ENCODE measurements at regions not wholly inside any gene's neighbourhood (a gene's known extent, or its start where the extent isn't known, plus 50 kb on each side); places are given as distances from the start of the nearest gene placed in this dataset.

DNA sequence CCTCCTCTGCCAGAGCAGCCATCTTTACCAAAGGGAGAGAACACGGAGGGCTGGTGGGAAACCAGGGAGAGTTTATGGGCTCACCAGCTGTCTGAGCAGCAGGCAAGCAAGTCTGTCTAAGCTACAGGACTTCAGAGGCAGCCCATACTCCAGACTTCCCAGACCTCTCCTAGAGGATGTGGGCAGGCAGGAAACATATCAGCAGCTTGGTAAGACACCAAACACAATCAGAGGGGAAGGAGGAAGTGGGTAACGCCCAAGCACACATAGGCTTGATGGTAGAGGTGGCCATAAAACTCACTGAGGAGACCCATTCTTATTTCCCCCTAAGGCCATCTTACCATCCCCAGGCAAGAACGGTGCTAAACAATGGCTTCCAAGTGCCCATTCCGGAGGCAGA, 143.1 kb upstream of the ARID1B start:
- TF ChIP-seq, protein P1, sequence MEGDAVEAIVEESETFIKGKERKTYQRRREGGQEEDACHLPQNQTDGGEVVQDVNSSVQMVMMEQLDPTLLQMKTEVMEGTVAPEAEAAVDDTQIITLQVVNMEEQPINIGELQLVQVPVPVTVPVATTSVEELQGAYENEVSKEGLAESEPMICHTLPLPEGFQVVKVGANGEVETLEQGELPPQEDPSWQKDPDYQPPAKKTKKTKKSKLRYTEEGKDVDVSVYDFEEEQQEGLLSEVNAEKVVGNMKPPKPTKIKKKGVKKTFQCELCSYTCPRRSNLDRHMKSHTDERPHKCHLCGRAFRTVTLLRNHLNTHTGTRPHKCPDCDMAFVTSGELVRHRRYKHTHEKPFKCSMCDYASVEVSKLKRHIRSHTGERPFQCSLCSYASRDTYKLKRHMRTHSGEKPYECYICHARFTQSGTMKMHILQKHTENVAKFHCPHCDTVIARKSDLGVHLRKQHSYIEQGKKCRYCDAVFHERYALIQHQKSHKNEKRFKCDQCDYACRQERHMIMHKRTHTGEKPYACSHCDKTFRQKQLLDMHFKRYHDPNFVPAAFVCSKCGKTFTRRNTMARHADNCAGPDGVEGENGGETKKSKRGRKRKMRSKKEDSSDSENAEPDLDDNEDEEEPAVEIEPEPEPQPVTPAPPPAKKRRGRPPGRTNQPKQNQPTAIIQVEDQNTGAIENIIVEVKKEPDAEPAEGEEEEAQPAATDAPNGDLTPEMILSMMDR (IDR thresholded peaks at IDR 0.05; ENCODE audit: control extremely low read depth, extremely low read depth, low read depth, missing control alignments) = no peak
- no peak for DNase-seq (ENCODE audit: extremely low spot score)
- ChIA-PET CTCF (interaction anchor here (1.2 kb wide), 2 partner anchors 15 to 25 kb away, joined by 3 read pairs; no protein-coding TSS in a partner anchor), POLR2A (no interaction called here)

DNA sequence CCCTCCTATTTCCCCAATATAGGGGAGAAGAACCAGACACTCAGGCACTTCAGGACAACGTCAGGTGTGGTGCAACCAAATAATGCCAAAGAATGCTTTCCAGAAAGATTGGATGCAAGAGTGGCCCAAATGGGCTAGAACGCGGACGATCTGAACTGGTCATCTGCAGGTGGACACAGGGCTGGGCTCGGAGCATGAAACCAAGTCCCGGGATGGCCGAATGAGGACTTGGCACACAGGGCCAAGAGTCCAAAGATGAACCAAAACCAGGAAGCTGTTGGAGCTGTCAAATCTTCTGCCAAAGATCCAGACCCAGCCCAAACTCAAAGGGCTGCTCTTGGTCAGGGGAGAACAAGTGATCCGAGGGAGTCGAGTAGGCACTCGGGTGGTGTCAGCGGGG, 143.9 kb upstream of the ARID1B start:
- no peak for DNase-seq (ENCODE audit: extremely low spot score)
- ChIA-PET CTCF (interaction anchor here (1.2 kb wide), 2 partner anchors 14 to 26 kb away, joined by 3 read pairs; no protein-coding TSS in a partner anchor), POLR2A (no interaction called here)
- TF ChIP-seq, protein P1 (IDR thresholded peaks at IDR 0.05; ENCODE audit: control extremely low read depth, extremely low read depth, low read depth, missing control alignments) = no peak

DNA sequence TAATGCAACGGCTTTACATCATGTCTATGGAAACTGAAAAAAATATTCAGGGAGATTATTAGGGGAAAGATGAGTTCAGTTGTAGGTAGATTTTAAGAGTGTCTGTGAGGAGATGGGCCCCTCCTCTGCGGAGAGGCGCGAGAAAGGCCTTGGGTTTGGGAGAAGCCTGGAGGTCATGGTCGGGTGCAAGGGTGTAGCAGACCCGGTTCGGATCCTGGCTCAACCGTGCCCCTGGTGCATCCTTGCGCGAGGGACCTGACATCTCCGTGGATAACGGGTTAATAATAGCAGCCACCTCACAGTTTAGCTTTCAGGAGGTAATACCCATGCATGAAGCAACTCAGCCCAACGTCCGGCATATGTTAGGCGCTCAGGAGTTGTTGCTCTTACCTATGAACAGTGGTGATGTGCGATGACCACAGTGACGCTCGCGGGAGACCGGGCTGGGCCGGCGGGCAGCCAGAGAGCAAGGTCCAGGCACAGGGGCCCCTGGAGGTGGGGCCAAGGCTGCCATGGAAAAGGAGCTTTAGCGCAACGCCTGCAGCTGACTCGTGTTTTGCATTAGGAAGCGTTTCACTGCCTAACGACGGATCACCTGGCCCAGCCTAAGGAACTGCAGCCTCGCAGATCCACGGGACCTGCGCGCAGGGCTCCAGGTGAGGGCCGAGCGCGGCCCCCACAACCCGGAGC, 146.4 kb upstream of the ARID1B start:
- no peak for DNase-seq (ENCODE audit: extremely low spot score)
- CTCF ChIA-PET = interaction anchor here (1.8 kb wide), 1 partner anchor 12 kb away, joined by 7 read pairs; no protein-coding TSS in a partner anchor
- POLR2A ChIA-PET = no interaction called here
- TF ChIP-seq, protein P1 (IDR thresholded peaks at IDR 0.05; ENCODE audit: control extremely low read depth, extremely low read depth, low read depth, missing control alignments) = no peak

DNA sequence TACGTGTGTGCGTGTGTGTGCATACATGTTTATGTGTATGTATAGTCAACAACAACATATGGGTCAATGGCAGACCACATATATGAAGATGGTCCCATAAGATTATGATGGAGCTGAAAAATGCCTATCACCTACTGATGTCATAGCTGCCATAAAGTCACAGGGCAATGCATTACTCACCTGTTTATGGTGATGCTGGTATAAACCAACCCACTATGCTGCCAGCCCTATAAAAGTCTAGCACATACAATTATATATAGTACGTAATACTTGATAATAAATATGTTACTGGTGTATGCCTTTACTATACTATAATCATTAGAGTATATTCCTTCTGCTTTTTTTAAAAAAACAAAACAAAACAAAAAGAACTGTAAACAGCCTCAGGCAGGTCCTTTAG, 148.4 kb upstream of the ARID1B start:
- ChIA-PET POLR2A (no interaction called here), CTCF (interaction anchor here (0.7 to 1.8 kb wide), 3 partner anchors 9 to 141 kb away, joined by 3 to 7 read pairs (median 4); no protein-coding TSS in a partner anchor)
- TF ChIP-seq, protein P1 (IDR thresholded peaks at IDR 0.05; ENCODE audit: control extremely low read depth, extremely low read depth, low read depth, missing control alignments) = no peak
- no peak for DNase-seq (ENCODE audit: extremely low spot score)

DNA sequence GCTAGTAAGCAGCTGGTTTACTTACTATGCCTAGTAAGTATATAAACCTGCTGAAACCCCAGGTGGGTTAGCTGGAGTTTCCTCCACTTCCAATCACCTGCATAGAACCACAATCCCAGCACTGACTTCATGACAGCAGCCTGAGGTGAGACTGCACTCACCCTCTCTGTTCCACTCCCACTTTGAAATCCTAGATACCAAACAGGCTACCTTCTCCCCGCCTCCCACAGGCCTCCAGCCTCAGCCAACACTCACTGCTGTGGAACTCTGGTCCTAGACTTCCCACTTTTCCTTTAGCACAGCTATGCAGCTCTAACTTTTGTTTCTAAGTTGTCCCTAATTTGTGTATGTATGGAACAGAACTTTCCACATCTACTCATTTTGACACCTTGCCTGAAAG, 149.7 kb upstream of the ARID1B start:
- POLR2A ChIA-PET = no interaction called here
- TF ChIP-seq, protein P1 (IDR thresholded peaks at IDR 0.05; ENCODE audit: control extremely low read depth, extremely low read depth, low read depth, missing control alignments) = no peak
- no peak for DNase-seq (ENCODE audit: extremely low spot score)
- CTCF ChIA-PET = interaction anchor here (1.0 kb wide), 1 partner anchor 31 kb away, joined by 3 read pairs; no protein-coding TSS in a partner anchor

DNA sequence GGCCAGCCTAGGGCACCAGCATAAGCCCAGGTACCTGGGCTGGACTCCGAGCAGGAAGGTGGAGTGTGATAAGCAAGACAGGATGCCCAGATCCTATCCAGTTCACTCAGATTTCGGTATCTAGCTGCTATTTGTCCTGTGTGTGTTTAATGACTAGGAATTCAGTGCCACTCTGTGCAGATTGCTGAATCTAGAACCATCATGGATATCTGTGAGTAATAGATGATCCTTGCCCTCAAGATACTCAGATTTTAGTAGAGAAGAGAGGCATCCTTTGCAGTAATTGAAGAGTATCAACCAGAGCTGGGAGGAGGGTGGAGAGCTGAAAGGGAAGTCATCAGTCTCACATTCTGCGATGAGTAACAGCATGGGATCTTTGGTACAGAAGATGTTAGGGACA, 155.0 kb upstream of the ARID1B start:
- ChIA-PET POLR2A (no interaction called here), CTCF (interaction anchor here (0.6 to 1.3 kb wide), 2 partner anchors 22 to 149 kb away, joined by 3 read pairs; no protein-coding TSS in a partner anchor)
- DNase-seq (ENCODE audit: extremely low spot score) = no peak
- TF ChIP-seq, protein P1 (IDR thresholded peaks at IDR 0.05; ENCODE audit: control extremely low read depth, extremely low read depth, low read depth, missing control alignments) = no peak

All from GM10248 (cell line).